Cardiac muscle cell (in vitro differentiated cells and primary cell): ENCODE measurements at regions not wholly inside any gene's neighbourhood (a gene's known extent, or its start where the extent isn't known, plus 50 kb on each side); places are given as distances from the start of the nearest gene placed in this dataset.
A peak's percentile ranks its signal among the peaks of the same experiment; 100 is the strongest.

Source experiments
- DNase-seq, 2 donors: peaks; one replicate each; pipeline versions ENCODE4 v3.0.0 to v3.0.0-alpha.2; 2010 to 2017; ENCODE audit warnings: low read depth in 1 of 2, low spot score in 1 of 2
- H3K27ac ChIP-seq: fragments of 200-600 bp; sonication (generic); 2 replicates; pipeline ENCODE4 v1.5.1; 2016
- H3K27me3 ChIP-seq: fragments of 200-600 bp; sonication (generic); 2 replicates; pipeline ENCODE4 v1.6.0; 2016; ENCODE audit warnings: control low read depth
- H3K36me3 ChIP-seq: fragments of 200-600 bp; sonication (generic); 2 replicates; pipeline ENCODE4 v1.5.1; 2016; ENCODE audit warnings: control low read depth
- H3K4me1 ChIP-seq: fragments of 200-600 bp; sonication (generic); 2 replicates; pipeline ENCODE4 v1.8.1; 2017; ENCODE audit warnings: low read depth, mild to moderate bottlenecking, mixed run types
- H3K4me3 ChIP-seq: fragments of 200-600 bp; sonication (generic); 2 replicates; pipeline ENCODE4 v1.5.1; 2016; ENCODE audit warnings: mild to moderate bottlenecking
- H3K9me3 ChIP-seq: fragments of 200-600 bp; sonication (generic); 2 replicates; pipeline ENCODE4 v1.5.1; 2017; ENCODE audit warnings: low read depth, mild to moderate bottlenecking, control low read depth
- TF ChIP-seq, protein P1 (sequence below): IDR thresholded peaks from 2 replicates; pipeline ENCODE4 v1.5.1; 2012; ENCODE audit warnings: low read depth, mild to moderate bottlenecking, low read length

GRCh38 chr5:58185801-58186200, 274.1 kb downstream of the PLK2 start:
- no peaks in the 10 kb centered on the region for H3K9me3 ChIP-seq
- H3K27ac ChIP-seq: no peak overlapping the region
- H3K4me1 ChIP-seq: peaks cover 7% of the 10 kb centered on the region
- no peaks in the 10 kb centered on the region for H3K36me3 ChIP-seq
- no peak overlapping the region for H3K4me3 ChIP-seq
- TF ChIP-seq, protein P1, sequence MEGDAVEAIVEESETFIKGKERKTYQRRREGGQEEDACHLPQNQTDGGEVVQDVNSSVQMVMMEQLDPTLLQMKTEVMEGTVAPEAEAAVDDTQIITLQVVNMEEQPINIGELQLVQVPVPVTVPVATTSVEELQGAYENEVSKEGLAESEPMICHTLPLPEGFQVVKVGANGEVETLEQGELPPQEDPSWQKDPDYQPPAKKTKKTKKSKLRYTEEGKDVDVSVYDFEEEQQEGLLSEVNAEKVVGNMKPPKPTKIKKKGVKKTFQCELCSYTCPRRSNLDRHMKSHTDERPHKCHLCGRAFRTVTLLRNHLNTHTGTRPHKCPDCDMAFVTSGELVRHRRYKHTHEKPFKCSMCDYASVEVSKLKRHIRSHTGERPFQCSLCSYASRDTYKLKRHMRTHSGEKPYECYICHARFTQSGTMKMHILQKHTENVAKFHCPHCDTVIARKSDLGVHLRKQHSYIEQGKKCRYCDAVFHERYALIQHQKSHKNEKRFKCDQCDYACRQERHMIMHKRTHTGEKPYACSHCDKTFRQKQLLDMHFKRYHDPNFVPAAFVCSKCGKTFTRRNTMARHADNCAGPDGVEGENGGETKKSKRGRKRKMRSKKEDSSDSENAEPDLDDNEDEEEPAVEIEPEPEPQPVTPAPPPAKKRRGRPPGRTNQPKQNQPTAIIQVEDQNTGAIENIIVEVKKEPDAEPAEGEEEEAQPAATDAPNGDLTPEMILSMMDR: no peak
- no peak for DNase-seq
- H3K27me3 ChIP-seq: no peaks in the 10 kb centered on the region

DNA sequence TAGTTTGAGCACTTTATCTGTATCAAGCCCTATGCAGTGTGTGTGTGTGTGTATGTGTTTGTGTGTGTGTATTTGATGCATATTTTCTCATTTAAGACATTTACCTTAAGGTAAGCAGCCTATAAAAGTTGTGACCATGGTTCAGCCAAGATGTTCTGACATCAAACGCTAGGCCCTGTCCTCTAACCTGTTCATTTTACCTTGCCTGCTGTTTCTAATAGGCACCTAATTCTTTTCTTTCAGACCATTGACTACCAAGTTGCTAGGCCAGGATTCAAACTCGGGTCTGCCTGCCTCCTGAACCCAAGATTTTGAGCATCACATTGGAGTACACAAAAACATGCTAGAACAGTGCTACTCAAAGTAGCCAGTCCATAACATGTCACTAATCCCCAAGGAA, 274.5 kb downstream of the PLK2 start:
- Histone ChIP-seq H3K27ac (no peak overlapping the region), H3K36me3 (no peaks in the 10 kb centered on the region), H3K9me3 (no peaks in the 10 kb centered on the region), H3K4me3 (no peak overlapping the region), H3K27me3 (no peaks in the 10 kb centered on the region), H3K4me1 (peaks cover 7% of the 10 kb centered on the region)
- TF ChIP-seq, protein P1: no peak
- no peak for DNase-seq

- peak in 1 of 2 donors; percentile 9 for DNase-seq
- TF ChIP-seq, protein P1: no peak
Observed at GRCh38 chr5:58184910-58185309, 275.0 kb downstream of the PLK2 start.

DNA sequence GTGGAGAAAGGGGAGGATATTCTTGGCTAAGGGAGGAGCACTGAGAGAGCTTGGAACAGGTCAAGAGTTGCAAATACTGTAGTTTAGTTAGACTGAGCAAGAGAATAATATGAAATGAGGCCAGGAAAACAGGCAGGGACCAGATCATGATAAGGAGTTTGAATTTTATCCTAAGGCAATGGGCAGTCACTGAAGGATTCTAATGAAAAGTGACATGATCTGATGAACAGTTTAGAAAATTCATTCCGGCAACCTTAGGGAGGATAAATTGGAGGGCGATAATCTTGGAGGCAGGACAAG, 276.1 kb downstream of the PLK2 start:
- Histone ChIP-seq H3K27me3 (no peaks in the 10 kb centered on the region), H3K9me3 (no peaks in the 10 kb centered on the region), H3K27ac (no peak overlapping the region), H3K36me3 (no peaks in the 10 kb centered on the region), H3K4me1 (peaks cover 7% of the 10 kb centered on the region), H3K4me3 (no peak overlapping the region)
- no peak for DNase-seq
- TF ChIP-seq, protein P1: no peak

More at GRCh38 chr5:58184910-58185309, 275.0 kb downstream of the PLK2 start:
- no peaks in the 10 kb centered on the region for H3K36me3 ChIP-seq
- H3K27me3 ChIP-seq: no peaks in the 10 kb centered on the region
- peaks cover 7% of the 10 kb centered on the region for H3K4me1 ChIP-seq
- no peaks in the 10 kb centered on the region for H3K9me3 ChIP-seq
- H3K27ac ChIP-seq: no peak overlapping the region
- no peak overlapping the region for H3K4me3 ChIP-seq

- Histone ChIP-seq H3K27ac (no peak overlapping the region), H3K9me3 (no peaks in the 10 kb centered on the region), H3K4me3 (no peak overlapping the region), H3K36me3 (no peaks in the 10 kb centered on the region), H3K4me1 (peaks cover 4% of the 10 kb centered on the region), H3K27me3 (no peaks in the 10 kb centered on the region)
- TF ChIP-seq, protein P1: no peak
- DNase-seq: no peak
Observed at GRCh38 chr5:58183078-58183785, 276.7 kb downstream of the PLK2 start.
